ENCODE measurements at regions not wholly inside any gene's neighbourhood (a gene's known extent, or its start where the extent isn't known, plus 50 kb on each side); places are given as distances from the start of the nearest gene placed in this dataset.

DNA sequence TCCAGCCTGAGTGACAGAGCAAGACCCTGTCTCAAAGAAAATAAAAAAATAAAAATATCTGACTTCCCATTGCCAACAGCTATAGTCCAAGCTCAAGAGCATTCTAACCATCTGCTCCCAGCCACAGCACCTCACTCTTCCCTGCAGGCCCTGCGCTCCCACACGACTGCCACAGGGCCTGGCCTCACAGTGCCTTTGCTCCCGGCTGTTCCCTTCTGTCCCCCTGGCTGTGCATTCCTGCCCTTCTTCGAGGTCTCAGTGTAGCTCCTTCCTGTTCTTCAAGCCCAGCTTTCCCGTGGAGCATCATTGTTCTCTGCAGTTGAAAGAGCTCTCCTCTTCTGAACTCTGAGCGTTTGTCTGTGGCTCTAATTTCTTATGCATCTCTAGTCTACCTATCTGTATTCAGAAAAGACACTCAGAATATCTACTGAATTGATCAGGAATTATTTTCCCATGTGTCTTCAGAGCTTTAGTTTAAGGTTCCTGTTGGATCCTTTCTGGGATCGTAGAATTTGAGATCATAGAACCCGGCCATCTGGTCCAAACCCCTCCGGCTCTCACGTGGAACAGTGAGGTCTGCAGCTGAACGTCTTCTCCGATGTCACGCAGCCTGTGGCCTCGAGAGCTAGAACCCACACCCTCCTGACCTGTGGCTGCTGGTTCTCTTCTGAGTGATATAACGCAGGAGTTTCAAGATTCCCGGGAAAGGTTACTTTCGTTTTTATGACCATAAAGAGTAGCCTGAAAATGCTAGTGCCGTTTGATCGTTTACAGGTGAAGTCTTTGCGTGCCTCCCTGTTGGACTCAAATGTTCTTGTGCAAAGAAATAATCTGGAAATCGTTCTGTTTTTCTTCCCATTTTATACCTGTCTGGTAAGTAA is 54.4 kb downstream of the DOP1B start:
- no peaks in the 10 kb centered on the region for H3K23me2 ChIP-seq (ENCODE audit: low read depth, low read length)
- no peak for TF ChIP-seq EP300 (IDR thresholded peaks at IDR 0.05; ENCODE audit: borderline replicate concordance in 1 of 2, low read depth in 2 of 2, low read length in 2 of 2)
- TF ChIP-seq NANOG (IDR thresholded peaks at IDR 0.05; ENCODE audit: insufficient read depth, low read depth, low read length, poor library complexity, severe bottlenecking), result no peak
- TF ChIP-seq RXRA (IDR thresholded peaks at IDR 0.05; ENCODE audit: insufficient read depth, low read depth, low read length), result no peak
- no peak for TF ChIP-seq TAF7 (optimal IDR thresholded peaks at IDR 0.05; ENCODE audit: borderline replicate concordance, low read depth, low read length)
- no peak for TF ChIP-seq FOSL1 (IDR thresholded peaks at IDR 0.05; ENCODE audit: insufficient read depth, low read depth, low read length)
- no peak overlapping the region for H4K91ac ChIP-seq (replicated peaks; ENCODE audit: insufficient read length, low read length)
- no peak overlapping the region for H4K5ac ChIP-seq (ENCODE audit: insufficient read length, low read depth, low read length)
- H2BK120ac ChIP-seq (replicated peaks; ENCODE audit: low read depth, low read length), result no peak overlapping the region
- no peak overlapping the region; the same call in 1 of the 2 replicates for H2BK12ac ChIP-seq (ENCODE audit: low read depth, low read length)
- no peak overlapping the region for H3K56ac ChIP-seq (replicated peaks; ENCODE audit: insufficient read length, low read depth, low read length)
- POLR2A ChIA-PET (ENCODE audit: partially characterized antibody), result interaction anchor here (1.2 to 1.9 kb wide), 4 partner anchors 35 to 111 kb away, joined by 3 to 5 read pairs (median 4); no protein-coding TSS in a partner anchor
- no peak overlapping the region for H3K18ac ChIP-seq (ENCODE audit: extremely low read depth, low read length)
- H4K8ac ChIP-seq (ENCODE audit: extremely low read depth, insufficient read depth, low read length), result no peak overlapping the region
- H2BK5ac ChIP-seq (ENCODE audit: low read depth, low read length), result no peak overlapping the region
- no peak overlapping the region for H3K23ac ChIP-seq (ENCODE audit: insufficient read length)
- peaks cover 0 to 2% (median 0%) of the 10 kb centered on the region in 4 experiments; a peak in 1 of 7 replicates for H3K4me1 ChIP-seq (replicated peaks in 1 of 4; ENCODE audit: control insufficient read depth in 3 of 4, insufficient read depth in 4 of 4, low read length in 3 of 4)
- H3K4me3 ChIP-seq (ENCODE audit: extremely low read depth in 1 of 4, insufficient read depth in 2 of 4, low read depth in 3 of 4, low read length in 4 of 4), result no peak overlapping the region
- H3K79me1 ChIP-seq (ENCODE audit: low read depth, low read length), result no peaks in the 10 kb centered on the region
- H3K79me2 ChIP-seq (ENCODE audit: control insufficient read depth in 1 of 2, insufficient read depth in 2 of 2, low read length in 2 of 2), result no peaks in the 10 kb centered on the region
- 84% methylated on average over 21 of the region's 21 CpGs; no CpG with 5 or more reads in 1 of the 2 experiments for WGBS, 2 experiments (ENCODE audit: extremely low coverage in 1 of 2, insufficient coverage in 1 of 2, insufficient read length in 1 of 2, insufficient replicate concordance in 2 of 2, low coverage in 1 of 2, low lambda C conversion rate in 2 of 2, missing lambda C conversion rate in 1 of 2)
- no peak overlapping the region; a peak in 1 of 7 replicates for H3K9ac ChIP-seq (replicated peaks in 1 of 4; ENCODE audit: extremely low read depth in 1 of 4, low read depth in 3 of 4, low read length in 3 of 4)
- H3K14ac ChIP-seq (ENCODE audit: insufficient read length), result no peak overlapping the region
- no peaks in the 10 kb centered on the region for H4K20me1 ChIP-seq (replicated peaks in 1 of 2; ENCODE audit: control insufficient read depth in 1 of 2, insufficient read depth in 2 of 2, low read length in 2 of 2)
- no peaks in the 10 kb centered on the region for H3K36me3 ChIP-seq (ENCODE audit: control insufficient read depth in 2 of 4, insufficient read depth in 4 of 4, low read length in 3 of 4)
- H2BK20ac ChIP-seq (ENCODE audit: low read length), result no peak overlapping the region
- H2AK5ac ChIP-seq (ENCODE audit: low read depth, low read length), result no peak overlapping the region
- CTCF ChIA-PET (ENCODE audit: partially characterized antibody), result interaction anchor here (0.6 to 4.8 kb wide), 33 partner anchors 9 to 204 kb away, joined by 3 to 107 read pairs (median 5); partner anchors contain the start of genes CHAF1B and MORC3
- no peak for DNase-seq (ENCODE audit: low read depth in 1 of 2, low spot score in 2 of 2)
- H3K4ac ChIP-seq (replicated peaks; ENCODE audit: insufficient read length, low read depth, low read length), result no peak overlapping the region
- no peaks in the 10 kb centered on the region for H3K27me3 ChIP-seq (replicated peaks in 1 of 4; ENCODE audit: control insufficient read depth in 3 of 4, extremely low read depth in 1 of 4, insufficient read depth in 3 of 4, low read length in 3 of 4)
- no peak overlapping the region for H2AFZ ChIP-seq (ENCODE audit: low read length)
- no peak overlapping the region for H3K4me2 ChIP-seq (ENCODE audit: insufficient read depth in 1 of 2, low read depth in 2 of 2, low read length in 2 of 2)
- FAIRE-seq, result no peak
- H2BK15ac ChIP-seq (ENCODE audit: low read length), result 0 out of 2 replicates have a peak overlapping the region, but pooled peaks have one; percentile 37
- peak overlapping the region; percentile 35; the same call in 1 of the 2 replicates for H3K27ac ChIP-seq (ENCODE audit: low read depth, low read length)
- H3K9me3 ChIP-seq (ENCODE audit: insufficient read depth in 2 of 2, low read depth in 1 of 2, low read length in 1 of 2), result no peaks in the 10 kb centered on the region

All from H1 (cell line).